Osteoblast (primary cell): ENCODE measurements at regions not wholly inside any gene's neighbourhood (a gene's known extent, or its start where the extent isn't known, plus 50 kb on each side); places are given as distances from the start of the nearest gene placed in this dataset.

ENCODE experiments used
- DNase-seq: peaks from one replicate; pipeline ENCODE4 v3.0.0; 2011; ENCODE audit warnings: low spot score, mixed read lengths; ENCODE audit not compliant: insufficient read length; ENCODE audit errors: missing footprints
- H2AFZ ChIP-seq: 2 replicates; pipeline ENCODE4 v1.6.0; 2011; ENCODE audit warnings: mild to moderate bottlenecking, low read length
- H3K27ac ChIP-seq: 2 replicates; pipeline ENCODE4 v1.5.1; 2011; ENCODE audit warnings: mild to moderate bottlenecking, low read depth, low read length, moderate library complexity
- H3K27me3 ChIP-seq: 2 replicates; pipeline ENCODE4 v1.6.0; 2012; ENCODE audit warnings: mild to moderate bottlenecking, control low read depth, inconsistent platforms, low read length, moderate library complexity; ENCODE audit not compliant: insufficient read depth
- H3K36me3 ChIP-seq: 2 replicates; pipeline ENCODE4 v1.5.1; 2011; ENCODE audit warnings: mild to moderate bottlenecking, low read length, control low read depth, moderate library complexity; ENCODE audit not compliant: insufficient read depth
- H3K4me1 ChIP-seq: 2 replicates; pipeline ENCODE4 v1.5.1; 2011; ENCODE audit warnings: mild to moderate bottlenecking, low read length, control low read depth, moderate library complexity; ENCODE audit not compliant: insufficient read depth
- H3K4me2 ChIP-seq: 2 replicates; pipeline ENCODE4 v1.6.0; 2011; ENCODE audit warnings: mild to moderate bottlenecking, low read length; ENCODE audit not compliant: insufficient read depth
- H3K4me3 ChIP-seq: fragments of 200-600 bp; sonication (generic); 3 replicates; pipeline ENCODE4 v1.5.1; 2012; ENCODE audit warnings: mild to moderate bottlenecking, low read length, inconsistent platforms; ENCODE audit not compliant: insufficient read depth
- H3K79me2 ChIP-seq: 2 replicates; pipeline ENCODE4 v1.6.0; 2012; ENCODE audit warnings: mild to moderate bottlenecking, low read length, control low read depth, inconsistent platforms; ENCODE audit not compliant: insufficient read depth
- H3K9me3 ChIP-seq: 2 replicates; pipeline ENCODE4 v1.5.1; 2011; ENCODE audit warnings: low read depth, low read length, control low read depth
- H4K20me1 ChIP-seq: 2 replicates; pipeline ENCODE4 v1.6.0; 2012; ENCODE audit warnings: mild to moderate bottlenecking, low read length, control low read depth; ENCODE audit not compliant: insufficient read depth
- TF ChIP-seq, protein P1 (sequence below): IDR thresholded peaks from 2 replicates; pipeline ENCODE4 v1.5.1; 2011; ENCODE audit warnings: mild to moderate bottlenecking, low read depth, low read length, moderate library complexity; ENCODE audit errors: extremely low read depth

DNA sequence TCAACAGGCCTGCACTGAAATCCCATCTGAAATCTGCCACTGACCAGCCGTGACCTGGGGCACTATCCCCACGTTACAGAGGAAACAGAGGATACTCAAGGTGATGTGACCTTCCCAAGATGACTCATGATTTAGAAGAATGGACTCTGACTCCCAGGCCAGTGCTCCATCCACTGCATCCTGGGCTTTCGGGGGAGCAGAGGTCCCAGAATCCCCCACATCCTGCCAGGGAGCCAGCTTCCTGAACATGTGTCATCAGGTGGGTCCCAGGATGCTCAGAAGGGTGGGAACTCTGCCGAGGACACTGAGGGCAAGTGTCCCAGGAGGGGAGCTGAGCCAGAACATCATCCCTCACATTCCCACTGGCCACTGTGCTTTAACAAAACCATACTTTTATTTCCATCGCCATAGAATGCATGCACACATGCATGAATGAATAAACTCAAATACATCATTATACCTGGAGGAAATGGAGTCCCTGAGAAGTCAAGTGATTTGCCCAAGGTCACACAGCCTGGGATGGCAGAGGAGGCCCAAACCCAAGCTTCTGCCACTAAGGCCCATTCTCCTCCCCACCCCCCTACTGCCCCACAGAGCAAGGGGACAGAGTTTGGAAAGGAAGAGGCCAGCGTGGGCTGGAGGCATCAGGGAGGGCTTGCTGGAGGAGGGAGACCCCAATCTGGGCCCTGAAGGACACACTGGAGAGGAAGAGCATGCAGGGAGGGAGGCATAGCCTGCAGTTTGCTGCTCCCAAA is 189.4 kb downstream of the MATN1 start:
- no peaks in the 10 kb centered on the region for H3K4me1 ChIP-seq
- no peaks in the 10 kb centered on the region for H4K20me1 ChIP-seq
- H3K9me3 ChIP-seq, result no peaks in the 10 kb centered on the region
- TF ChIP-seq, protein P1, sequence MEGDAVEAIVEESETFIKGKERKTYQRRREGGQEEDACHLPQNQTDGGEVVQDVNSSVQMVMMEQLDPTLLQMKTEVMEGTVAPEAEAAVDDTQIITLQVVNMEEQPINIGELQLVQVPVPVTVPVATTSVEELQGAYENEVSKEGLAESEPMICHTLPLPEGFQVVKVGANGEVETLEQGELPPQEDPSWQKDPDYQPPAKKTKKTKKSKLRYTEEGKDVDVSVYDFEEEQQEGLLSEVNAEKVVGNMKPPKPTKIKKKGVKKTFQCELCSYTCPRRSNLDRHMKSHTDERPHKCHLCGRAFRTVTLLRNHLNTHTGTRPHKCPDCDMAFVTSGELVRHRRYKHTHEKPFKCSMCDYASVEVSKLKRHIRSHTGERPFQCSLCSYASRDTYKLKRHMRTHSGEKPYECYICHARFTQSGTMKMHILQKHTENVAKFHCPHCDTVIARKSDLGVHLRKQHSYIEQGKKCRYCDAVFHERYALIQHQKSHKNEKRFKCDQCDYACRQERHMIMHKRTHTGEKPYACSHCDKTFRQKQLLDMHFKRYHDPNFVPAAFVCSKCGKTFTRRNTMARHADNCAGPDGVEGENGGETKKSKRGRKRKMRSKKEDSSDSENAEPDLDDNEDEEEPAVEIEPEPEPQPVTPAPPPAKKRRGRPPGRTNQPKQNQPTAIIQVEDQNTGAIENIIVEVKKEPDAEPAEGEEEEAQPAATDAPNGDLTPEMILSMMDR, result no peak
- H3K4me3 ChIP-seq, result no peak overlapping the region
- DNase-seq, result no peak
- H3K27ac ChIP-seq, result no peak overlapping the region
- no peaks in the 10 kb centered on the region for H3K79me2 ChIP-seq
- H3K27me3 ChIP-seq, result no peaks in the 10 kb centered on the region
- no peaks in the 10 kb centered on the region for H3K36me3 ChIP-seq
- no peak overlapping the region for H2AFZ ChIP-seq
- H3K4me2 ChIP-seq, result no peak overlapping the region

DNA sequence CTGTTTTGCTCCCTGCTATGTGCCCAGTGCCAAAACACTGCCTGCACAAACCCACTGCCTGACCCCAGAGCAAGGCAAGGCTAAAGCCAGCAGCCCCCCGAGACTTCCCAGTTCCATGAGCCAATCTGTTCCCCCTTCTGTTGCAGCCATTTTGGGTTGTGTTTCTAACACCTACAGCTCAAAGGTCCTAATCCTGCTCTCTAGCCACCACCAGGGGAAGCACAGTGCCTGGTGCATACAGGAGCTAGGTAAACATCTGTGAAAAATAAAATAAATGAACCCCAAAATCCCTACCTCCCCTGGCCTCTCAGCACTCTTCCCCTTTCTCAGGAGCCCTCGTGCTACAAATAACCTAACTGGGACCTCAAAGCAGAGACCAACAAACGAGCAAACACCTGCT is 190.2 kb downstream of the MATN1 start:
- TF ChIP-seq, protein P1, result no peak
- H3K9me3 ChIP-seq, result no peaks in the 10 kb centered on the region
- no peak overlapping the region for H3K4me3 ChIP-seq
- H3K27me3 ChIP-seq, result no peaks in the 10 kb centered on the region
- no peak for DNase-seq
- no peaks in the 10 kb centered on the region for H3K79me2 ChIP-seq
- no peak overlapping the region for H2AFZ ChIP-seq
- H3K4me2 ChIP-seq, result no peak overlapping the region
- no peaks in the 10 kb centered on the region for H3K36me3 ChIP-seq
- no peaks in the 10 kb centered on the region for H3K4me1 ChIP-seq
- no peak overlapping the region for H3K27ac ChIP-seq
- no peaks in the 10 kb centered on the region for H4K20me1 ChIP-seq

DNA sequence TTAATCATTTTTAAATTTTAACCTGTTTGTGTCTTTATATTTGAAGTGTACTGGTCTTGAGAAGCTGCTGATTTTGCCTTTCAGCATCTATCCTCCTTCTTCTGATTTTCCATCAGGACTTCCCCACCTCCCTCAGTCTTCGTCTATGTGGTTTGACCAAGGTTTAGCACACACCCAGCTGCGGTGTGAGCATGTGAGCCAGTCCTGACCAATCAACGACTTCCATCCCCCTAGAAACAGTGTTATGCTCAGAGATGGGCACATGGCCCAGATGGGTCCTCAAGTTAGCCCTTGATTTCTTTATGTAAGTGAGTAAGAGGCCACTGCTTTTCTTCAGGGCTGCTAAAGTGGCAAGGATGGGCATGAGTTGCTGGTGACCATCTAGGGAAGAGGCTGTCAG is 190.8 kb downstream of the MATN1 start:
- Histone ChIP-seq H3K4me2 (no peak overlapping the region), H2AFZ (no peak overlapping the region), H3K9me3 (no peaks in the 10 kb centered on the region), H3K4me1 (no peaks in the 10 kb centered on the region), H3K79me2 (no peaks in the 10 kb centered on the region), H3K27me3 (no peaks in the 10 kb centered on the region), H3K36me3 (no peaks in the 10 kb centered on the region), H4K20me1 (no peaks in the 10 kb centered on the region), H3K4me3 (no peak overlapping the region), H3K27ac (no peak overlapping the region)
- no peak for DNase-seq
- TF ChIP-seq, protein P1, result no peak

DNA sequence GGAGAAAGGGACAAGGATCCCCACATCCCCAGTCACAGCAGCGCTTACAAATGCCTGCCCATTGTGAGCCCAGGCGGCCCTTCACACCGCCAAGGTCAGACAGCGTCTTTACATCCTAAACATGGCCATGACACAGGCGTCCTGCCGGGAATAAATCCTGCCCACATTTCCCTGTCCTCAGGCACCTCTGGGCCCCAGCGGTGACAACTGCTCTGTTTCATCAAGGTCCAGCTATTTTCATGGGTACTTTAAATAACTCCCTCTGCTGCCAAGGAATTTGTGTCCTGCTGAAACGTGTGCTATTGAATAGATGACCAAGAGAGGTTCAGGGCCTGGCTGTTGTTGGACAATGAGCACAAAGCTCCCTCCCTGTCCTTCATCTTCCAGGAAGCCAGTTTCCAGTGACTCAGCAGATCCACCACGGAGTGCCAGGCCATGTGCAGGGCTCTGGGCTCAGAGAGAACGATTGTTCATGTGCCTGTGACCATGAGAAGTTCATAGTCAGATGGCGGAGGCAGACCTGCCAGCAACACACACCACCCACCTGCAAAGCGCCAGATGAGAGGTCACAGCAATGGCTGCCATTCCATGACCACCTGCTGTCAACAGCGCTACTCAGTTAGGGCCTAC is 195.8 kb downstream of the MATN1 start:
- Histone ChIP-seq H2AFZ (no peak overlapping the region), H3K4me2 (no peak overlapping the region), H3K4me1 (peaks cover 24% of the 10 kb centered on the region), H3K9me3 (no peaks in the 10 kb centered on the region), H3K4me3 (no peak overlapping the region), H3K36me3 (no peaks in the 10 kb centered on the region), H3K27me3 (no peaks in the 10 kb centered on the region), H4K20me1 (no peaks in the 10 kb centered on the region), H3K79me2 (no peaks in the 10 kb centered on the region), H3K27ac (no peak overlapping the region)
- TF ChIP-seq, protein P1, result no peak
- no peak for DNase-seq
